DND-41 (cell line): ENCODE measurements at regions not wholly inside any gene's neighbourhood (a gene's known extent, or its start where the extent isn't known, plus 50 kb on each side); places are given as distances from the start of the nearest gene placed in this dataset.

Experiments used
- ATAC-seq: fragments of 200-7000 bp; cut with Tn5 transposase; 3 replicates; pipeline ENCODE4 v1.9.1; 2021; ENCODE audit warnings: low read depth; ENCODE audit not compliant: insufficient read depth
- DNase-seq: peaks from one replicate; pipeline ENCODE4 v3.0.0-alpha.2; 2020
- H2AFZ ChIP-seq: 2 replicates; pipeline ENCODE4 v1.6.0; 2012; ENCODE audit warnings: low read depth, low read length
- H3K27ac ChIP-seq: 2 replicates; pipeline ENCODE4 v1.5.1; 2012; ENCODE audit warnings: low read length, inconsistent platforms
- H3K27me3 ChIP-seq: fragments of 200-600 bp; sonication (generic); 2 replicates; pipeline ENCODE4 v1.6.0; 2012; ENCODE audit warnings: low read length, mild to moderate bottlenecking, inconsistent platforms; ENCODE audit not compliant: insufficient read depth, poor library complexity
- H3K36me3 ChIP-seq: 2 replicates; pipeline ENCODE4 v1.5.1; 2012; ENCODE audit warnings: low read length, inconsistent platforms; ENCODE audit not compliant: insufficient read depth
- H3K4me1 ChIP-seq: 2 replicates; pipeline ENCODE4 v1.5.1; 2012; ENCODE audit warnings: mild to moderate bottlenecking, low read length; ENCODE audit not compliant: insufficient read depth
- H3K4me2 ChIP-seq: 2 replicates; pipeline ENCODE4 v1.6.0; 2012; ENCODE audit warnings: mild to moderate bottlenecking, moderate library complexity, low read length, inconsistent platforms; ENCODE audit not compliant: insufficient read depth
- H3K4me3 ChIP-seq, 2 experiments: fragments of 200-600 bp in 1 of 2; shearing (Covaris generic) in 1 of 2; 2 replicates each; pipeline ENCODE4 v1.5.1; 2012 to 2016; ENCODE audit warnings: inconsistent platforms in 2 of 2, low read length in 2 of 2, mild to moderate bottlenecking in 2 of 2, low read depth in 1 of 2, moderate library complexity in 1 of 2
- H3K79me2 ChIP-seq: 2 replicates; pipeline ENCODE4 v1.6.0; 2012; ENCODE audit warnings: low read length, inconsistent platforms; ENCODE audit not compliant: insufficient read depth
- H3K9ac ChIP-seq: 2 replicates; pipeline ENCODE4 v1.6.0; 2012; ENCODE audit warnings: low read depth, mild to moderate bottlenecking, inconsistent platforms, low read length, moderate library complexity
- H3K9me3 ChIP-seq: 2 replicates; pipeline ENCODE4 v1.5.1; 2012; ENCODE audit warnings: low read length, moderate library complexity, mild to moderate bottlenecking, inconsistent platforms; ENCODE audit not compliant: insufficient read depth, severe bottlenecking
- H4K20me1 ChIP-seq: 2 replicates; pipeline ENCODE4 v1.6.0; 2012; ENCODE audit warnings: low read length; ENCODE audit not compliant: insufficient read depth
- CTCF ChIP-seq: IDR thresholded peaks from 2 replicates; pipeline ENCODE4 v1.5.1; 2012; ENCODE audit warnings: borderline replicate concordance, low read length, moderate library complexity, mild to moderate bottlenecking; ENCODE audit not compliant: poor library complexity, severe bottlenecking; ENCODE audit errors: extremely low read depth
- EZH2 ChIP-seq: IDR thresholded peaks from 3 replicates; pipeline ENCODE4 v1.6.1; 2012; ENCODE audit warnings: borderline replicate concordance, low read depth, mild to moderate bottlenecking, moderate library complexity, low read length, inconsistent platforms; ENCODE audit not compliant: severe bottlenecking

- no peaks in the 10 kb centered on the region for H3K27me3 ChIP-seq
Observed at GRCh38 chr13:44283600-44283999, 90.0 kb upstream of the SERP2 start.

GRCh38 chr13:44287958-44288357 lies 85.7 kb upstream of the SERP2 start:
- no peaks in the 10 kb centered on the region for H3K79me2 ChIP-seq

More at GRCh38 chr13:44283600-44283999, 90.0 kb upstream of the SERP2 start:
- DNase-seq (no peak), ATAC-seq (no peak)
- H3K36me3 ChIP-seq: no peaks in the 10 kb centered on the region
- H3K27ac ChIP-seq: no peak overlapping the region
- H3K4me3 ChIP-seq: no peak overlapping the region
- H3K4me2 ChIP-seq: no peak overlapping the region
- H3K9ac ChIP-seq: no peak overlapping the region
- H3K79me2 ChIP-seq: no peaks in the 10 kb centered on the region
- no peaks in the 10 kb centered on the region for H3K9me3 ChIP-seq
- TF ChIP-seq EZH2 (no peak), CTCF (no peak)
- no peaks in the 10 kb centered on the region for H4K20me1 ChIP-seq
- peaks cover 22% of the 10 kb centered on the region for H3K4me1 ChIP-seq
- H2AFZ ChIP-seq: no peak overlapping the region

GRCh38 chr13:44292545-44292944 lies 81.1 kb upstream of the SERP2 start:
- Histone ChIP-seq H3K9me3 (no peaks in the 10 kb centered on the region), H2AFZ (no peak overlapping the region), H3K4me3 (no peak overlapping the region), H3K4me1 (no peaks in the 10 kb centered on the region), H3K36me3 (no peaks in the 10 kb centered on the region), H3K79me2 (no peaks in the 10 kb centered on the region), H3K27me3 (no peaks in the 10 kb centered on the region), H3K9ac (no peak overlapping the region), H3K4me2 (no peak overlapping the region), H4K20me1 (no peaks in the 10 kb centered on the region), H3K27ac (no peak overlapping the region)
- TF ChIP-seq CTCF: no peak
- no peak for TF ChIP-seq EZH2
- DNase-seq (no peak), ATAC-seq (no peak)

More at GRCh38 chr13:44287958-44288357, 85.7 kb upstream of the SERP2 start:
- ATAC-seq (no peak), DNase-seq (no peak)
- Histone ChIP-seq H3K4me3 (no peak overlapping the region), H3K36me3 (no peaks in the 10 kb centered on the region), H3K27ac (no peak overlapping the region), H3K9ac (no peak overlapping the region), H3K9me3 (no peaks in the 10 kb centered on the region), H3K4me2 (no peak overlapping the region), H3K4me1 (no peaks in the 10 kb centered on the region), H3K27me3 (no peaks in the 10 kb centered on the region), H2AFZ (no peak overlapping the region), H4K20me1 (no peaks in the 10 kb centered on the region)
- no peak for TF ChIP-seq CTCF
- no peak for TF ChIP-seq EZH2

GRCh38 chr13:44293374-44293773 lies 80.2 kb upstream of the SERP2 start:
- Histone ChIP-seq H3K9ac (no peak overlapping the region), H3K27ac (no peak overlapping the region), H3K9me3 (no peaks in the 10 kb centered on the region), H3K27me3 (no peaks in the 10 kb centered on the region), H4K20me1 (no peaks in the 10 kb centered on the region), H3K79me2 (no peaks in the 10 kb centered on the region), H3K4me2 (no peak overlapping the region), H3K4me3 (no peak overlapping the region), H3K4me1 (no peaks in the 10 kb centered on the region), H2AFZ (no peak overlapping the region), H3K36me3 (no peaks in the 10 kb centered on the region)
- DNase-seq (no peak), ATAC-seq (no peak)
- TF ChIP-seq EZH2 (no peak), CTCF (no peak)
